ENCODE measurements at regions not wholly inside any gene's neighbourhood (a gene's known extent, or its start where the extent isn't known, plus 50 kb on each side); places are given as distances from the start of the nearest gene placed in this dataset.
"Not testable (repeated sequence)": the region's sequence is repeated elsewhere in the genome, so short reads cannot be mapped to it uniquely, and the experiment has no call there.

DNA sequence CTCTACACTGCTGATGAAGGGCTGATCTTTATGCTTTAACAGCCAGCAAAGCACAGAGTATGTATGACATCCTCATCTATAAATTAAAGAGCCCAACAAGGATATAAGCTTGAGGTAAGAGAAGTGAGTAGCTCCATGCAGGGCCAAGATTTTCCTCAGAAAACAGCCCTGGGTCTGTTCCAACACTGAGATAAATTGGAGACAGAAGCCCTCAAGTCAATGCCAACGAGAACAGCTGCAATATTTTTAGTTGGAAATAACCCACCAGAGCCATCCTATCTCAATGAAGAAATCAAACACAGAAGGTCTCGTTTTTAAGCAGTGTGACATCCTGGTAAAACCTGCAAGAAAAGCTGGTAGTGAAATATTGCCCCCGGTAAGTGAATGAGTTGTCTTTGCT lies 297.0 kb upstream of the AUTS2 start:
- 57 to 60% methylated on average over 1 to 3 of the region's 3 CpGs for WGBS, 2 donors (ENCODE audit: low coverage in 1 of 2)
- Histone ChIP-seq H3K4me3 (no peak overlapping the region), H3K27me3 (no peaks in the 10 kb centered on the region), H3K9me3 (no peaks in the 10 kb centered on the region), H3K36me3 (no peaks in the 10 kb centered on the region), H3K27ac (no peak overlapping the region), H3K4me1 (no peaks in the 10 kb centered on the region)
- TF ChIP-seq EP300 (IDR thresholded peaks at IDR 0.05): no peak
- TF ChIP-seq POLR2A (IDR thresholded peaks at IDR 0.05): no peak
- no peak for TF ChIP-seq POLR2AphosphoS5 (IDR thresholded peaks at IDR 0.05)
- TF ChIP-seq, protein P1, sequence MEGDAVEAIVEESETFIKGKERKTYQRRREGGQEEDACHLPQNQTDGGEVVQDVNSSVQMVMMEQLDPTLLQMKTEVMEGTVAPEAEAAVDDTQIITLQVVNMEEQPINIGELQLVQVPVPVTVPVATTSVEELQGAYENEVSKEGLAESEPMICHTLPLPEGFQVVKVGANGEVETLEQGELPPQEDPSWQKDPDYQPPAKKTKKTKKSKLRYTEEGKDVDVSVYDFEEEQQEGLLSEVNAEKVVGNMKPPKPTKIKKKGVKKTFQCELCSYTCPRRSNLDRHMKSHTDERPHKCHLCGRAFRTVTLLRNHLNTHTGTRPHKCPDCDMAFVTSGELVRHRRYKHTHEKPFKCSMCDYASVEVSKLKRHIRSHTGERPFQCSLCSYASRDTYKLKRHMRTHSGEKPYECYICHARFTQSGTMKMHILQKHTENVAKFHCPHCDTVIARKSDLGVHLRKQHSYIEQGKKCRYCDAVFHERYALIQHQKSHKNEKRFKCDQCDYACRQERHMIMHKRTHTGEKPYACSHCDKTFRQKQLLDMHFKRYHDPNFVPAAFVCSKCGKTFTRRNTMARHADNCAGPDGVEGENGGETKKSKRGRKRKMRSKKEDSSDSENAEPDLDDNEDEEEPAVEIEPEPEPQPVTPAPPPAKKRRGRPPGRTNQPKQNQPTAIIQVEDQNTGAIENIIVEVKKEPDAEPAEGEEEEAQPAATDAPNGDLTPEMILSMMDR (IDR thresholded peaks at IDR 0.05): no peak
- ATAC-seq: no peak

DNA sequence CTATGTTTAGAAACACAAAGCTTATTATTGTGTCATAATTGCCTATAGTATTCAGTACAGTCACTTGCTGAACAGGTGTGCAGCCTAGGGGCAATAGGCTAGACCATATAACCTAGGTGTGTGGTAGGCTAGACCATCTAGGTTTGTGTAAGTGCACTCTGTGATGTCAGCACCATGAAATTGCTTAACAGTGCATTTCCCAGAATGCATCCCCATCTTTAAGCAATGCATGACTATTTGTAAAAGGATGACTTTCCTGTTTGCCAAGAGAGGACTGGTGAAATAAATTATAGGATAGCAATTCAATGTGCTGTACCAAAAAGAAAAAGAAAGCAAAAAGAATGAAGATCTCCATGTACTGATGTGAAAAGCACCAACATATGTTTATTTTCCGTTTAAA lies 288.7 kb upstream of the AUTS2 start:
- Histone ChIP-seq H3K27me3 (no peaks in the 10 kb centered on the region), H3K9me3 (no peaks in the 10 kb centered on the region), H3K4me1 (no peaks in the 10 kb centered on the region), H3K4me3 (no peak overlapping the region), H3K36me3 (no peaks in the 10 kb centered on the region), H3K27ac (no peak overlapping the region)
- WGBS, 2 donors (ENCODE audit: low coverage in 1 of 2): 75 to 80% methylated on average over 1 of the region's 1 CpG
- no peak for TF ChIP-seq EP300 (IDR thresholded peaks at IDR 0.05)
- TF ChIP-seq POLR2AphosphoS5 (IDR thresholded peaks at IDR 0.05): no peak
- no peak for TF ChIP-seq POLR2A (IDR thresholded peaks at IDR 0.05)
- TF ChIP-seq, protein P1 (IDR thresholded peaks at IDR 0.05): no peak
- ATAC-seq: no peak

DNA sequence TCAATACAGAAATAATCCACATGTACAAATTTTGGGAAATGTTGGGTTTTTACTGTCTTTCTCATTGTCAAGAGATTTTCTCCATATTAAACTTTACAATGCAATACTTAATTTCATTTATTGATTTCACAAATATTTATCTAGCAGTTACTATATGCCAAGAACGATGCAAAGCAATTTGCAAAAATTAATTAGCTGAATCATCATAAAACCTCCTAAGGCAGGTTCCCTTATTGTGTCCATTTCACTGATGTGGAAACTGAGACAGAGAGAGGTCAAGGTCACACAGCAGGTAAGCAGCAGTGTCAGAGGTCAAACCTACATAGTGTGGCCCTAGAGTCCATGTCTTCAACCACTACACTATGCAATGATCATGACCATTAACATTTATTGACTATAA lies 286.8 kb upstream of the AUTS2 start:
- no peaks in the 10 kb centered on the region for H3K27me3 ChIP-seq
- TF ChIP-seq POLR2AphosphoS5 (IDR thresholded peaks at IDR 0.05) (no peak), EP300 (IDR thresholded peaks at IDR 0.05) (no peak), POLR2A (IDR thresholded peaks at IDR 0.05) (no peak)
- TF ChIP-seq, protein P1 (IDR thresholded peaks at IDR 0.05): no peak
- H3K4me1 ChIP-seq: no peaks in the 10 kb centered on the region
- no peaks in the 10 kb centered on the region for H3K9me3 ChIP-seq
- WGBS, 2 donors (ENCODE audit: low coverage in 1 of 2): 85 to 93% methylated on average over 1 of the region's 1 CpG
- no peaks in the 10 kb centered on the region for H3K36me3 ChIP-seq
- no peak overlapping the region for H3K27ac ChIP-seq
- no peak overlapping the region for H3K4me3 ChIP-seq
- no peak for ATAC-seq

DNA sequence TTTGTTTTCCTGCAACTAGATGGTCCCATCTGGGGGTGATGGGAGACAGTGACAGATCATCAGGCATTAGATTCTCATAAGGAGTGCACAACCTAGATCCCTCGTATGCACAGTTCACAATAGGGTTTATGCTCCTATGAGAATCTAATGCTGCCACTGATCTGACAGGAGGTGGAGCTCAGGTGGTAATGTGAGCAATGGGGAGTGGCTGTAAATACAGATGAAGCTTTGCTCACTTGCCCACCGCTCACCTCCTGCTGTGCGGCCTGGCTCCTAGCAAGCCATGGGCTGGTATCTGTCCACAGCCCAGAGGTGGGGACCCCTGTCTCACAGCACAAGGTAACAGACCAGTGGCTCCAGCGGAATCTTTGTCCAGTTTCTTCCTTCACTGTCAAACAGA lies 284.4 kb upstream of the AUTS2 start:
- 94 to 100% methylated on average over 3 of the region's 4 CpGs for WGBS, 2 donors (ENCODE audit: low coverage in 1 of 2)
- not testable (repeated sequence) for H3K4me3 ChIP-seq, H3K4me1 ChIP-seq, H3K27me3 ChIP-seq, H3K9me3 ChIP-seq, ATAC-seq, H3K27ac ChIP-seq, H3K36me3 ChIP-seq

DNA sequence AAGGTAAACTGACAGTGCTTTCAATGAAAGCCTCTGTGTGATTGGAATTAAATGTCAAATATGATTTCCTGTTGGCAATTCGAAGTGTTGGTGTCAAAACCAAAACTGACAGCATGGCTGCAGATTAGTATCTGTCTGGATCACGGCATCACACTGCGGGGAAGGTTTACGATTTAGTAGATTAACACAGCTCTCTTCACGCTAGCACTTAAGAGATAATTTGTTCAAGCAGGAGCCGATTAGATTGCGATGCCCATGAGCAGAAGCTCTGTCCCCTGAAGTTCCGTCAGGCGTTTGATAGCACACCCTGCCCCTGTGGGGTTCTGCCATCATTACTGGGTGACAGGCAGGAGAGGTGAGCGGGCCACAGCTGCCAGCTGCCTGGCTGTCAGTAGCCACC lies 279.5 kb upstream of the AUTS2 start:
- no peak for ATAC-seq
- no peaks in the 10 kb centered on the region for H3K36me3 ChIP-seq
- H3K4me1 ChIP-seq: no peaks in the 10 kb centered on the region
- WGBS, 2 donors (ENCODE audit: low coverage in 1 of 2): 73 to 74% methylated on average over 8 to 9 of the region's 10 CpGs
- no peak overlapping the region for H3K4me3 ChIP-seq
- no peaks in the 10 kb centered on the region for H3K9me3 ChIP-seq
- no peaks in the 10 kb centered on the region for H3K27me3 ChIP-seq
- TF ChIP-seq, protein P1 (IDR thresholded peaks at IDR 0.05): no peak
- no peak for TF ChIP-seq EP300 (IDR thresholded peaks at IDR 0.05)
- no peak for TF ChIP-seq POLR2AphosphoS5 (IDR thresholded peaks at IDR 0.05)
- no peak for TF ChIP-seq POLR2A (IDR thresholded peaks at IDR 0.05)
- H3K27ac ChIP-seq: no peak overlapping the region

DNA sequence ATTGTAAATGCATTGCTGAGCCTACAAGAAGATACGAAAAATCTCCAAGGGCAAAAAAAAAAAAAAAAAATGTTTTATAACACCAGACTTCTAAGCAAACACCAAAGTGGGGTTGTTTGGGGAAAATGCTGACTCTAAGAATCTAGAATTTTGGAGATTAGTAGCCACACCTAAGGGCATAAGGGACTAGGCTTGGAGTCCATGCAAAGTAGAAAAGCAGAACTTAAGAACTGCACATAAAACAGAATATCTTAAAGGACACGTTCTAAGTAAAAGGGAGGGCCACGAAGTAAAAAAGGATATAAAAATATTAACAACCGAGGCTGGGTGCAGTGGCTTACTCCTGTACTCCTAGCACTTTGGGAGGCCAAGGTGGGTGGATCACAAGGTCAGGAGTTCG lies 269.8 kb upstream of the AUTS2 start:
- no peak for ATAC-seq
- Histone ChIP-seq H3K27ac (no peak overlapping the region), H3K9me3 (no peaks in the 10 kb centered on the region), H3K4me3 (no peak overlapping the region), H3K4me1 (no peaks in the 10 kb centered on the region), H3K36me3 (no peaks in the 10 kb centered on the region), H3K27me3 (no peaks in the 10 kb centered on the region)
- TF ChIP-seq, protein P1 (IDR thresholded peaks at IDR 0.05): no peak
- TF ChIP-seq POLR2A (IDR thresholded peaks at IDR 0.05) (no peak), EP300 (IDR thresholded peaks at IDR 0.05) (no peak), POLR2AphosphoS5 (IDR thresholded peaks at IDR 0.05) (no peak)
- WGBS, 2 donors (ENCODE audit: low coverage in 1 of 2): 47 to 71% methylated on average over 3 to 4 of the region's 5 CpGs

Data from gastroesophageal sphincter (tissue), 4 donors.